GM18858 (cell line): ENCODE measurements at regions not wholly inside any gene's neighbourhood (a gene's known extent, or its start where the extent isn't known, plus 50 kb on each side); places are given as distances from the start of the nearest gene placed in this dataset.
"Not testable (repeated sequence)": the region's sequence is repeated elsewhere in the genome, so short reads cannot be mapped to it uniquely, and the experiment has no call there.

Source experiments
- ATAC-seq: cut with Tn5 transposase; IDR thresholded peaks from one replicate; pipeline ENCODE4 v1.9.1; 2021; ENCODE audit not compliant: unreplicated experiment

DNA sequence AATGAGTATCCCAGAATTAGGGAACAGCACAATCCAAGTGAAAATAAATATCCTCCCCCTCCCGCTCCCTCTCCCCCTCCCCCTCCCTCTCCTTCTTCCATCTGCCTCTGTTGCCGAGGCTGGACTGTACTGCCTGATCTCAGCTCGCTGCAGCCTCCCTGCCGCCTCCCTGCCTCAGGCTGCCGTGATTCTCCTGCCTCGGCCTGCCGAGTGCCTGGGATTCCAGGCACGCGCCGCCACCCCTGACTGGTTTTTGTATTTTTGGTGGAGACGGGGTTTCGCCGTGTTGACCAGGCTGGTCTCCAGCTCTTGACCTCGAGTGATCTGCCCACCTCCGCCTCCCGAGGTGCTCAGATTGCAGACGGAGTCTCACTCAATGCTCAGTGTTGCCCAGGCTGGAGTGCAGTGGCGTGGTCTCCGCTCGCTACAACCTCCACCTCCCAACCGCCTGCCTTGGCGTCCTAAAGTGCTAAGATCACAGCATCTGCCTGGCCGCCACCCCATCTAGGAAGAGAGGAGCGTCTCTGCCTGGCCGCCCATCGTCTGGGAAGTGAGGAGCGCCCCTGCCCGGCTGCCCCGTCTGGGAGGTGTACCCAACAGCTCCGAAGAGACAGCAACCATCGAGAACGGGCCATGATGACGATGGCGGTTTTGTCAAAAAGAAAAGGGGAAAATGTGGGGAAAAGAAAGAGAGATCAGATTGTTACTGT, 178.9 kb upstream of the IPO5 start:
- ATAC-seq, result not testable (repeated sequence)

GRCh38 chr13:97780486-97780885, 173.0 kb upstream of the IPO5 start:
- ATAC-seq, result no peak

DNA sequence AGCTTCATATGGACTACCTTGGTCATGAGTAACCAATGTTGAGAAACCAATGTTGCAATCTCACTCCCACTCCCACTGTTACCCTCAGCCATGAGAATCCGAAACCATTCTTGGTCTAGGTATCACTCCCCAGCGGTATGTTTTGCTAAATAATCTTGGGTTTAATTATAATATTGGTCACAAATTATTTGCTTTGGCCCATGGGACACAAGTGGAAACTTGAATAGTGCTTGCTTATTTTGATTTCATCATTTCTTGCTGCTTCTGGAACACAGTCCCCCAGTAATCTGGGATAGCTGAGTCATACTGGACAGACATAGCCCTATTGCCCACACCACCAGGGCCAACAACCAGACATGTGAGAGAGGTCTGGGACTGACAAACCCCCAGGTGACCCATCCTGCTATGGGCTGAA, 171.6 kb upstream of the IPO5 start:
- ATAC-seq, result no peak

DNA sequence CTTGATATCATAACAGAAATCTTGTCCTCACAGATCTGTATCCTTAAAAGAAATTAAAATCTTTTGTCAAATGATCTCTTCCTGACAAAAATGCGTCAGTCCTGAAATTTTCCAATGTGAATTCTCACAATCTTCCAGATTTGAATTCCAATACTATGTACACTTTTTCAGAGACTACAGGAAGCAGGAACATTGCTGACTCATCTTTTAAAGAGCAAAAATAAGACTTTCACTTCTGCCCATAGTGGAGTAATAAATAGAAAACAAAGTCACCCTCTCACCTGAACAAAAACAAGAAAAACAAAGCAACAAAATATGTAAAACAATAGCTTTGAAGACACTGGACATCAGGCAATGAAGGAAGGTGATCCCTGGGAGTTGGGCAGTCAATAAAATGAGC, 167.0 kb upstream of the IPO5 start:
- ATAC-seq, result no peak

GRCh38 chr13:97797553-97797952, 155.9 kb upstream of the IPO5 start:
- no peak for ATAC-seq

GRCh38 chr13:97798171-97798821, 155.2 kb upstream of the IPO5 start:
- ATAC-seq, result no peak

- ATAC-seq, result no peak
Measured at GRCh38 chr13:97798836-97799235, 154.6 kb upstream of the IPO5 start.

DNA sequence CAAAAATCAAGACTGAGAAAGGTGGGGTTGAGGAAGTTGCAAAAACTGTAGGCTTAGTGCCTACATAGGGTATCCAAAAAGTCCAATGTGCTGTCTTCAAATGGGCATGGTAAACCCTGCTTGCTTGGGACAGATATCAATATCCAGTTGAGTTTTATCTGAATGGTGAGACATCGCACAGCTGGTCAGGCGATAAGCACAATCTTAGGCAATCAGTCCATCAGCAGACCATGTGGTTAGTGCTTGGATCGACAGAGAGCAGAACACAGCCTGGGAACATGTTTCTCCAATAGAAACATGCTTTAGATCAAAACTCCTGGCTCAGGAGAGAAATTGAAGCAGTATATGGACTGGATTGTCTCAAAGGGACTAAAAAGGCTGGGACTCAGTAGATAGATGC, 151.3 kb upstream of the IPO5 start:
- ATAC-seq, result no peak

- no peak for ATAC-seq
Measured at GRCh38 chr13:97809576-97809975, 143.9 kb upstream of the IPO5 start.

DNA sequence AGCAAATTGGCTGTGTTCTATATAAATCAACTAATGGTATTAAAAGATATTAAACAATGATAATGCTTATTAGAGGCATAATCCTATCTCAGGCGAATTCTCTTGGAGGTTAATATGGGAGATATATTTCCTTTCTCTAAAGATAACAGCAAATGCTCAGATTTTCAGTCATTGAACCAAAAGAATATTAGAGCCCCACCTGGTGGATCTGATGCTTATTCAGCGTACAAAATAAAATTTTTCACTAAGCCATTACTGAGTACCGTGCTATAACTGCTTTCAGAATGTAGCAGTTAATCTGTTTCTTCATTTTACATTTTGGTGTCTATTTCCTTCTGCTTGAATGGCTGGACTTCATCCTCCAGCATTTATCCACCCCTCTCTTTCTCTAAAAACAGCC, 143.3 kb upstream of the IPO5 start:
- ATAC-seq, result no peak

DNA sequence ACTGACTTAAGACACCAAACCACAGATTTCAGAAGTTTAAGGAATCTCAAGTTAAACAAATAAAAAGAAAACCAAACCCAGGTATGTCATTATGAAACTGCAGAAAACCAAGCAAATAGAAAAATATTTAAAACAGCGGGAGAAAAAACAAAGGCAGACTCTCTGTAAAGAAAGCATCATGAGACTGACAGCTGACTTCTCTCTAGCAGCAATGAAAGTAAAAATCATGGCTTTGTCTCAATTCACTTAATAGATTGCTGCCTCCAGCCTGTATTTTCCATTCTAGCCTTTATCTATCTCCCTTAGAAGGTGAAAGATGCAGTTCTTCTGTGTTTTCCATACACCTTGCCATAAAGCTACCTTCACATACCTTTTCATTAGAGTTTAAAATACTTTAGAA, 131.1 kb upstream of the IPO5 start:
- ATAC-seq, result no peak

- ATAC-seq, result no peak
Measured at GRCh38 chr13:97826421-97827012, 127.0 kb upstream of the IPO5 start.

- ATAC-seq, result no peak
Measured at GRCh38 chr13:97834250-97834649, 119.2 kb upstream of the IPO5 start.

- no peak for ATAC-seq
Measured at GRCh38 chr13:97843189-97843588, 110.3 kb upstream of the IPO5 start.

DNA sequence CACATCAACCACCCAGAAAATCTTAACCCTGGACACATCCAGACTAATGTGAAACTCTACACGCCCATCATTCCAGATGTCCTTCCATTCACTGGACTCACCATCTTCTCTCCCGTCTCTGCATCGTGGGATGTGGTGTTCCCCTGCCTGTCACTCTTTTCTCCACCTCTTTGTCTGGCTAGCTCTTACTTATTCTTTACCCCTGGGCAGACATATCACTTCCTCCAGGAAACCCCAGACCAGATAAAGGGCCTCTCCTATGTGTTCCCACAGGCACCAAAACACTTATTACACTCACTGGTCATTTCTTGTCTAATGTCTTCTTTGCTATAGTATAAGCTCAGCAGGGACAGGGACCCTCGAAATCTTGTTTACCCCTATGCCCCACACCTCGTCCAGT, 109.3 kb upstream of the IPO5 start:
- no peak for ATAC-seq

DNA sequence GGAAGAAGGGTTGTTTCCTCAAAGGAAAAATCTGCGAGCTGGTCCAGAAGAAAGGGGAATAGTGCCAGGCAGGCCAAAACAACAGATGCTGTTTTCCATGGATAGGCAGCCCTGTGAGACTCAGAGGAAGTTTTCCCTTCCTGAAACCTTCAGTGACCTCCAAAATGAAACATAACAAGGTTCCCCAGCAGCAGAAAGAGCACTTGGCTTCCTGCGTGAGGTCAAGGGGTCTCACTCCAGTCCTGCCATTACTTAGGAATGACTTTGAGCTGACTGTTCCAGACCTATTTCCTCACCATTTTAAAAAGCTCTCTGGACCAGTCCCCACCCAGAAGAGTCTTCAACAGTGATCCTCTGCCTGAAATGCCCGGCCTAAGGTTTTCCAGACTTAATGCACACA, 104.6 kb upstream of the IPO5 start:
- no peak for ATAC-seq

DNA sequence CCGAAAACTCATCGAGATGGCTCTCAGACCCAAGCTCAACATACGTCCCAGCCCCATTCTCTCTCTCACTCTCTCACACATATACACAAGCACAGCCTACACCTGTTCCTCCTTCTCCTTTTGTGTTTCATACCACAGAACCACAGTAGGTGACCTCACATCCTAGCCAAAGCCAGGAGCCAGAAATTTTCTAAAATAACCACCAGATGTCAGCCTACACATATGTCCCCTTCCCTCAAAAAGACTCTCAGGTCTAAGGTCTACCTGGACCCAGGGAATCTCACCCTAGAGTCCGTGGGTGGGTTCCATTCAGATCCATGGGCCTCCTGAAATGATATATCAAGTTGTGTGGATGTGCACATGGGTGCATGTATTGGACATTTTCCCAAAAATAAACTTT, 104.2 kb upstream of the IPO5 start:
- ATAC-seq, result peak; percentile 92

- no peak for ATAC-seq
Measured at GRCh38 chr13:97851269-97851668, 102.2 kb upstream of the IPO5 start.

GRCh38 chr13:97852181-97852874, 101.1 kb upstream of the IPO5 start:
- no peak for ATAC-seq

DNA sequence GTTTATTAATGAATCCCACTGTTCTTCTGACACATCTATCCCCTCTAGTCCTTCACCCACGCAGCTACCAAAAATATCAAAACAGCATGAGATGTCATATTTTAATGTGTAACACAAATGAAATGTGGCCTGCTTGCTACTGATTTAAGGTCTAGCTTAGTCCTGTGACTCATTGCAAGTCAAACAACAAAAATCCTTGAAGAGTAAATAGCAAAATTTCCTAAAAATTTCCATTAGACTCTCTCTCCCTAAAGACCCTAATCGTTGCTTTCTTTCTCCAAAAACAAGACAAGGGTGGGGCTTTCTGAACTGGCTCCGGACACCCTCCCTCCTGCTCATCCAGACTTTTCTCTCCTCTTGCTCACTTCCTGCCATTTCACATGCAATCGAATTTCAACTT, 99.9 kb upstream of the IPO5 start:
- ATAC-seq, result no peak

GRCh38 chr13:97855570-97856303, 97.7 kb upstream of the IPO5 start:
- ATAC-seq, result no peak
